ENCODE measurements at regions not wholly inside any gene's neighbourhood (a gene's known extent, or its start where the extent isn't known, plus 50 kb on each side); places are given as distances from the start of the nearest gene placed in this dataset.

DNA sequence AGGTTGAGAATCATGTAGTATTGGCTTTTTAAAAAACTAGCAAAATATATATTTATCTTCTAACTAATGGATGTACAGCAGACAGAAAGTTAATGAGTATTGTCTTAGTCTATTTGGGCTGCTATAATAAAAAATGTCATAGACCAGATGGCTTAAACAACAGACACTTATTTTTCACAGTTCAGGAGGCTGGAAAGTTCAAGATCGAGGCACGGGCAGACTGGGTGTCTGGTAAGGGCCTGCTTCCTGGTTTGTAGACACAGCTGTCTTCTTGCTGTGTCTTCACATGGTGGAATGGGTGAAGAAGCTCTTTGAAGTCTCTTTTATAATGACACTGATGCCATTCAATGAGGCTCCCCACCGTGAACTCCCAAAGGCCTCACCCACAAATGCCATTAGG lies 70.1 kb upstream of the KRR1 start:
- no peak for DNase-seq (ENCODE audit: extremely low read depth in 1 of 2, low read depth in 1 of 2)

DNA sequence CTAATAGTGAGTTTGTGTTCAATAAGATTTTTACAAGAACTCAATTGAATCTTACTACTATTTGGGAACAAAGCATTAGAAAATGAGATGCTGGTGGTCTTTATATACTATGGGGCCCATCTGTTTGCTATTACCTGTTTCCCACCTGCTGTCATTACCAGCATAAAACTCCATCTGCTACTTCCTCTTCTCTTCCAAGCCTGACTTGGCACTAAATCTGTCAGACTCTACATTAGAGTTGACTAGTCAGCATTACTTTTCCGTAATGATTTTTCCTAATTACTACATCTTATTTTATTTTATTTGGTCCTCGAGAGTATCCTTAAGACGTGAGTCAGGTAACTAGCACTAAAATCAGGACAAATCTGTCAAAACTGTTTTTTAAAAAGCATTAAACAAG lies 68.1 kb upstream of the KRR1 start:
- no peak for DNase-seq (ENCODE audit: extremely low read depth in 1 of 2, low read depth in 1 of 2)

DNA sequence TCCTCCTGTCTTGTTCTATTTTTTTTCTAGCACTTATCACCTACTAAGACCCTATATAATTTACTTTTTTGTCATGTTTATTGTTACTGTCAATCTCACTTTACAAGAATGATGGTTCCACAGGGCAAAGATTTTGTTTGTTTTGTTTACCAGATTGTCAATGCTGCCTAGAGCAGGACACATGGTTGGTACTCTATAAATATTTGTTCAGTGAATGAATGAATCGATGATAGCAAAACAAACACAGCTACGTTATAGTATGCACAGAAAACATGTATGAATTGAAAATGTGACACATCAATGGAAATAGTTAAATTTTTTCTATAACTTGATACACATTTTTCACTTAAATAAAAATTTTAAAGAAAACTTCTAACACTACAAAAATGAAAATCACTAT lies 67.1 kb upstream of the KRR1 start:
- DNase-seq (ENCODE audit: extremely low read depth in 1 of 2, low read depth in 1 of 2) = no peak

DNA sequence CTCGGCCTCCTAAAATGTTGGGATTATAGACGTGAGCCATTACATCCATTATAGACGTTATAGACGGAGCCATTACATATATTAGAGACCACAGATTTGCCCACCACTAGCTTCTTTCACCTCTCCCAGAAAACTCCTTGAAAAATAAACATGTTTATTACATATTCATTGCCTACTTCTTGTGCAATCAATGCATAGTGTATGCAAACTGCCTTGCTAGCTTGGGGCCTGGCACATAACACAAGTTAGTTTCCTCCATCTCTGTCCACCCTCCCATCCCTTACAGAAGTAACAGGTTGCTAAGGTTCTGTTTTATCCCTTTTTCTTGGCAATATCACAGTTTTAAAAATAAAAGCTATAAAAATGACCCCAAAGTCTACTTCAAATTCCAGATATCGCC lies 66.4 kb upstream of the KRR1 start:
- no peak for DNase-seq (ENCODE audit: extremely low read depth in 1 of 2, low read depth in 1 of 2)

DNA sequence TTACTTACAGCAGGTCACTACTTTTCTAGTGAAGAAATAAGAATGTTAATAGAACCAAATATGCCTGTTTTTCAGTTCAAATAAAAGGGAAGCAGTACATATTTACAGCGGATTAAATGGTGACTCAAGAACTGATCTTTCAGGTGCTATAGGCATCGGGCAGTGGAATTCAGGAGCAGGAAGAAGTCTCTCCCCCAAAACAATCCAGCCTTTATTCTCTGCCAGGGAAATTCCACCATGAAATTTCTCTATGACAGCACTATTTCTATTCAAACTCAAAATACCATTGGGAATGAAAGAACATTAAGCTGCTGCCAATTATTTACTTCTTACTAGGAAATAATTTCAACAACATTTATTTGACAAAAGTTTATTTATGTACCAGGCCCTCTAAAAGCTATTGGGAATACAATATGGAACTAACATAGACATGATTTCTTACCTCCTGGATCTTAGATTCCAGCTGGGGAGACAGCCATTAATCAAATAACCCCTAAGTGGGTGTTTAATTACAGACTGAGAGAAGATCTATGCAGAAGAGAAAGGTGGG lies 60.3 kb upstream of the KRR1 start:
- DNase-seq (ENCODE audit: extremely low read depth in 1 of 2, low read depth in 1 of 2) = no peak

DNA sequence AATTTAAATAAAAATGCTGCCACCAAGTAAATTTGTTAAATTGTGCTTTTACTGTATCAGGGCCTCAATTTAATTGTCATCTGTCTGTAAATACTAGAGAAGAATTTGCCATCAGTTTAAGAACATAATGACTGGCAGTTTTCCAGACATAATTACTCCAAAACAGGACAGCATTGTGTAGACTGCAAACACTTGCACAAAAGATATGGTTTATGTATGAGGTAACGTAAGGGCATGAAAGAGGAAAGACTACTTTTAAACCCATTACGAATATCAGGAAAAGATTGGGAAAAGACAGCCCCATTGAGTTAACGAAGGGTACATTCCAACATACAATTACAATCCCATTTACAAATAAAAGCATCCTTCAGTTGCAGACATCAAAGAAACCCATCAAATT lies 59.8 kb upstream of the KRR1 start:
- DNase-seq (ENCODE audit: extremely low read depth in 1 of 2, low read depth in 1 of 2) = no peak

DNA sequence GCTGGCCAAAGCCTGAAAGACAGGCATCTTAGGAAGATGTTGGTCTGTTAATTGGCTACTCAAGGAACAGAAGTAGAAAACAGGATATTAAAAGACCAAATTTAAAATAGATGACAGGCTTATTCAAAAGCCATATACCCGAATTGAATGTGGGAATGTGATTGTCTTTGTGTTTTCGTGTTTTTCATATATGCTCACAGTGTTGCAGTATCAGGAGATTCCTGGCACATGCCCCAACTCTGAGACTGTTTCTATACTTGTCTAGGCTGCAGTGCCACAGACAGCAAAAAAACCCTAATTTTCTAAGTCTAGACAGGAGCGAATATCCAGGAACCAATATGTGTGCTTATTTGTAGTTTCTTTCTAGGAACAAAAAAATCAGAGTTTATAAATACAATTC lies 57.4 kb upstream of the KRR1 start:
- DNase-seq (ENCODE audit: extremely low read depth in 1 of 2, low read depth in 1 of 2) = no peak

DNA sequence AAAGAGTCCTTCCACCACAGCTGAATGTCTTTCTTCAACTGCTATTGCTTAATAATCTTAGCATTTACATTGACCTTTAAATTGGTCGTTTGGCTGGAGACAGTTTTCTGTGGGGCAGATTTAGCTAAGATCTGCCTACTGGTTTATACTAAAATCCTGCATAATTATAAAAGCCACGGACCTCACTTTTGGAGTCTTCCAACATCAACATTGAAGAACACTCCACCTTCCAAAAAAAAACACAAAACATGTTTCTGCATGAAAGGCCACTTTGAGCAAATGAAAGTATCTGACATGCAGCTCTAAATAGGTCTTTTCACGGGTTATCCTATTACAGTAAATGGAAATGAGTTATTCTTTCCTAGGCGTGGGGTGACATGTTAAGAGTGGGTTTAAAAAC lies 57.0 kb upstream of the KRR1 start:
- DNase-seq (ENCODE audit: extremely low read depth in 1 of 2, low read depth in 1 of 2) = no peak

DNA sequence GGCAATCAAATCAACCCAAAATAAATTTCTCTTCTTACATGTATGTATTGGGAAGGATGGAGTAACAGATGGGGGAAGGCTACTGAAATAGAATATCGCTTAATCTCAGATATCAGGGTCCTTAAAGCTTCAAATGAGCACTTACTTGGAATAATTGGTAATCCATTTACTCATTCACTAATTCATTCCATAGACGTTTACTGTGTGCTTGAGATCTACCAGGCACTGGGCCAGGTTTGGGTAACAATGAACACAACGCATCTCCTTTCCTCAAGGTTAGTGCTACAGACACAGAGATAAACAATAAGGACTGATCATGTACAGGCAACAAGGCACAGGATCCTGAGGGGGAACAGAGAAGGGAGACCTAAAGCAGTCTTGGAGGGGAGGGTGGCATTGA lies 54.4 kb upstream of the KRR1 start:
- no peak for DNase-seq (ENCODE audit: extremely low read depth in 1 of 2, low read depth in 1 of 2)

DNA sequence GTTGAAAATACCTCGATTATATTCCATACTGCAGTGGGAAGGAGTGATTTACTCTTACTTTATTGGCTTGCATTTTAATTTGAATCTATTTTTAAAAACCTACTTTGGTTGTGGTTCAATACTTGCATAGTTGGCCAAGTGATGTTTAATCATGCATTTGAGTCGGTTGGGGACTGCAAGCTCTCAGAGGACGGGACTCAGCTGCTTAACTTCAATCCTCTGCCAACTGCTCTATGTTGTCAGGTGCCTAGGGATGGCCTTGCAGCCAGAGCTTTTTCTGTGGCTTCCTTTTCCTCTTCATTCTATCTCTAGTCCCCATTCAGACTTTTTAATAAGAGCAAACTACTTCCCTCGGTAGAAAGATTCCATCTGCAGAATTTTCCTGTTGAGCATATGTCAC lies 53.4 kb upstream of the KRR1 start:
- no peak for DNase-seq (ENCODE audit: extremely low read depth in 1 of 2, low read depth in 1 of 2)

DNA sequence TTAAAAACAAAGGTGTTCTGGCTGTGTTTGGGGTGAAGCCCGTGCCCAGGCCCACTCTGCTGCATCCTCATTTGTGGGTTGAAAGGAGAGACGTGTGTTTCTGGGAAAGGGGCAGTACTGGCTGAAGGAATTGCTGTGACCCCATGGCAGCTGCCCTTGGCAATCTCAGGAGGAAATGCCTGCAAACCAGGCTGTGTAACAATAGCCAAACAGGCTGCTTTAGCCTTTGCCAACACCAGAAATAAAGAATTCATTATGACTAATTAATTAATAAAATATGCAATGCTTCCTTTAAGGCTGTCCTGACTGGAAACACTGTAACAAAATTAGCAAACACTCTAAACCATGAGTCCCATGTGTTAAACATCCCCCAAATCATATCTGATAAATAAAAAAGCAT lies 53.0 kb upstream of the KRR1 start:
- DNase-seq (ENCODE audit: extremely low read depth in 1 of 2, low read depth in 1 of 2) = no peak

DNA sequence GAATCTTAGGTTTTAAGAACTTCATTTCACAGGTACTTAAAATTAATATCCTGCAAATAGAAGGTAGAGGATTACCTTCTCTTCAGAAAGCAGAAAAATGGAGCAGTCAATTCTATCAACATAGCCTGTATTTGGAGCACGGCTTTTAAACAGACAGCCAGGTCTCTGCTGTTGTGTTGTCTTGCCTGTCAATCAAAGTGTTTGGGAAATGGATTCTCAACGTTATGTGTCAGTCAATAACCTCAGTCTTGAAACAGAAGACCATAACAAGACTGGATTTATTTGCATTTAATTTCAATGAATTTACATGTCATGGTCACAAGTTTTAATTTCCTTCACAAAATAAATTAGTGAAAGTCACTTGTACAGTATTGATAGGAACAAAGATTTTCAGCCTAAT lies 51.9 kb upstream of the KRR1 start:
- DNase-seq (ENCODE audit: extremely low read depth in 1 of 2, low read depth in 1 of 2) = no peak

DNA sequence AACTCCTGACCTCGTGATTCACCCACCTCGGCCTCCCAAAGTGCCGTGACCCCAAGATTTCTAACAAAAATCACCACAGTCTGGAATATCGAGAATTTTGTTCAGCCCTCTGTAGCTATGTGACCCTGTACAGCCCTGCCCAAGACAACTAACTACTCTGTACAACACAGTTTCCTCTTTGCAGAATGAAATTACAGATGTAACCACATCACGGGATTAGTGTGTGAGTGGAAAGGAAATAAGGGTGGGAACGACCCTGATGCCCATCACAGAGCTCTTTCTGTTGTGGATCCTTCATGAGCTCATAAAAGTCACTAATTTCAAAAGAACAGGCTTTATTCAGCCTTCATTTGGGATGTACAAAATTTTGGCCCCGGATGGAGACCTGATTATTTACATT lies 50.5 kb upstream of the KRR1 start:
- DNase-seq (ENCODE audit: extremely low read depth in 1 of 2, low read depth in 1 of 2) = no peak
